ENCODE measurements at regions not wholly inside any gene's neighbourhood (a gene's known extent, or its start where the extent isn't known, plus 50 kb on each side); places are given as distances from the start of the nearest gene placed in this dataset.

- TF ChIP-seq FOXP2 (optimal IDR thresholded peaks at IDR 0.05; ENCODE audit: borderline replicate concordance, extremely low read depth, extremely low read length, insufficient read depth) (no peak), REST (IDR thresholded peaks at IDR 0.05; ENCODE audit: insufficient read depth in 1 of 2, low read depth in 2 of 2, low read length in 2 of 2) (no peak), SIN3A (IDR thresholded peaks at IDR 0.05; ENCODE audit: borderline replicate concordance, insufficient read depth, low read length) (no peak), TAF1 (IDR thresholded peaks at IDR 0.05; ENCODE audit: borderline replicate concordance, insufficient read depth, low read length) (no peak), POLR2AphosphoS5 (IDR thresholded peaks at IDR 0.05; ENCODE audit: low read depth, low read length) (no peak)
Observed at GRCh38 chr17:77677630-77678029, 280.9 kb upstream of the TNRC6C start.

- no peak for TF ChIP-seq POLR2AphosphoS5 (IDR thresholded peaks at IDR 0.05; ENCODE audit: low read depth, low read length)
- TF ChIP-seq SIN3A (IDR thresholded peaks at IDR 0.05; ENCODE audit: borderline replicate concordance, insufficient read depth, low read length) = no peak
- no peak for TF ChIP-seq FOXP2 (optimal IDR thresholded peaks at IDR 0.05; ENCODE audit: borderline replicate concordance, extremely low read depth, extremely low read length, insufficient read depth)
- no peak for TF ChIP-seq TAF1 (IDR thresholded peaks at IDR 0.05; ENCODE audit: borderline replicate concordance, insufficient read depth, low read length)
- TF ChIP-seq REST (IDR thresholded peaks at IDR 0.05; ENCODE audit: insufficient read depth in 1 of 2, low read depth in 2 of 2, low read length in 2 of 2) = no peak
Observed at GRCh38 chr17:77679589-77679988, 278.9 kb upstream of the TNRC6C start.

GRCh38 chr17:77681861-77682260, 276.6 kb upstream of the TNRC6C start:
- TF ChIP-seq SIN3A (IDR thresholded peaks at IDR 0.05; ENCODE audit: borderline replicate concordance, insufficient read depth, low read length) (no peak), REST (IDR thresholded peaks at IDR 0.05; ENCODE audit: insufficient read depth in 1 of 2, low read depth in 2 of 2, low read length in 2 of 2) (no peak), FOXP2 (optimal IDR thresholded peaks at IDR 0.05; ENCODE audit: borderline replicate concordance, extremely low read depth, extremely low read length, insufficient read depth) (no peak), POLR2AphosphoS5 (IDR thresholded peaks at IDR 0.05; ENCODE audit: low read depth, low read length) (no peak), TAF1 (IDR thresholded peaks at IDR 0.05; ENCODE audit: borderline replicate concordance, insufficient read depth, low read length) (no peak)

GRCh38 chr17:77684803-77685798, 273.4 kb upstream of the TNRC6C start:
- no peak for TF ChIP-seq SIN3A (IDR thresholded peaks at IDR 0.05; ENCODE audit: borderline replicate concordance, insufficient read depth, low read length)
- no peak for TF ChIP-seq REST (IDR thresholded peaks at IDR 0.05; ENCODE audit: insufficient read depth in 1 of 2, low read depth in 2 of 2, low read length in 2 of 2)
- no peak for TF ChIP-seq TAF1 (IDR thresholded peaks at IDR 0.05; ENCODE audit: borderline replicate concordance, insufficient read depth, low read length)
- TF ChIP-seq FOXP2 (optimal IDR thresholded peaks at IDR 0.05; ENCODE audit: borderline replicate concordance, extremely low read depth, extremely low read length, insufficient read depth) = no peak
- no peak for TF ChIP-seq POLR2AphosphoS5 (IDR thresholded peaks at IDR 0.05; ENCODE audit: low read depth, low read length)

All from PFSK-1 (cell line).